Activated CD8-positive, alpha-beta memory T cell treated with anti-CD3 and anti-CD28 coated beads for 4 hours (primary cell): ENCODE measurements at regions not wholly inside any gene's neighbourhood (a gene's known extent, or its start where the extent isn't known, plus 50 kb on each side); places are given as distances from the start of the nearest gene placed in this dataset.
"Not testable (repeated sequence)": the region's sequence is repeated elsewhere in the genome, so short reads cannot be mapped to it uniquely, and the experiment has no call there.

Experiments
- DNase-seq, 2 donors: peaks; one replicate each; pipeline ENCODE4 v3.0.0-alpha.2; 2020; ENCODE audit warnings: low read depth in 2 of 2

GRCh38 chr6:22194188-22194921 lies 102.5 kb downstream of the PRL start:
- no peak for DNase-seq

DNA sequence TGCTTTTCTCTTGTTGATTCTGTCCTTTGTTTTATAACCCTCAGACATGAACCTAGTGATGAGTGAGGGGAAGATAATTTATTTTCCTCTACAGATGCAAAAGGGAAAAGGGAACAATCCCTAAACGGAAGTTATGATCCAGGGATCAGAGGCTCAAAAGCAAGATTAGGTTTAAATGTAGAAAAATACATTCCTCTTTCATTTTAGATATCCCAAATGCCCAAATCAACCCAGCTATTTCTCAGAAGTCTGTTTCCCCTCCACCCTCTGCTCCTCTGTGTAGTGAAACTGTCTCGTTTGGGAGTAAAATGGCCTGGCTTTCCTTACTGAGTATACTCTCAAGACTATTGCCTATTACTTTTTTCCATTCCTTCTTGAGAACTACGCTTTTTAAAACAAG lies 97.1 kb downstream of the PRL start:
- DNase-seq: no peak

DNA sequence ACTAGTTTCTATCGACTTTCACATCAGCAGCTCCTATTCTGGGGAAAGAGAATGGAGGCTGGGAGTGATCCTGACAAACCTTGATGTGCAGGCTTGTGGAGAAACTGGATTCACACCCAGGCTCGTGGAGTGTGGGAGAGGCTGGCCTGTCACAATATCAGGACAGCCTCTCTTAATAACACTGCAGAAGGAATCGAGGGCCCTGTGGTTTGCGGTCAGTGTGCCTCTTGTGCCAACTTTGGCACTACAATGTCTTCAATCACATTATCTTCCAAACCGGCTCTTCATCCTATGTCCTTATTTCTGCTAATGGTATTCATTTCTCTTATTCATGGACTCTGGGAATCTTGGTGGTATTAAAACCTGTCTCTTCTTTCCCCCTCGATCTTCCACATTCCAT lies 92.7 kb downstream of the PRL start:
- no peak for DNase-seq

DNA sequence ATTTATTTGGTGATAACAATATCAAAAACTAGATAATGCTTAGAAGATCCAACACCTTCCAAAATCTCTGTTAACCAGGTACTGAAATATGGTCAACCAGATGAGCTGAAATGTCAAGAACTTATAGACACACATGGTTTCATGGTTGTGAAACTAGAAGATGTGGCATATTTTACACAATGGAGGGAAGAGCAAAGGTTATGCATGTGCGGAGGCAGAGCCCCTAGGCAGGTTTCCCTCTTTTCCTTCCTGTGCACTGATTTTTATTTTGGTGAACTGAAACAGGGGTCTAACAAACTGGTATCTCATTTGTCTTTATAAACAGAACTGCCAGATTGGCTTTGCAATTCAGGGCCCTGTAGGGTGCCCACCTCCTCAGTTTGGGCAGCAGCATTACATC lies 91.6 kb downstream of the PRL start:
- DNase-seq: no peak

- DNase-seq: no peak
Observed at GRCh38 chr6:22206106-22206505, 90.7 kb downstream of the PRL start.

DNA sequence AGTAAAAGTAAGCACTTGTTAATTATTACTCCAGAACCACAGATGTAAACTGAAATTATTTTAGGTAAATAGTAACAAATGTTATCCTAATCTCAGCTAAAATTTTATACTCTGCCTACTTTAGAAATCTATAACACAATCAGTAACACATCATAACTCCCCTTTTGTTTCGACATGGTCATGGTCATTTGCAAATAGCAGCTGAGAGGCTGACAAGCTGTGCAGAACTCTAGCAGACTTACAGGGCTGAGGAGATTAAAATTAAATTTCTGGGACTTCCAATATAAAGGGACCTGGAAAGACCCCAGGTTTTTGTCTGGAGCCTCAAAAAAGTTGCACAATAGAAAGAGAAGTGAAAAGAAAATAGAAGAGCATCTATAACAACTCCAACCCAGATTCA lies 88.8 kb downstream of the PRL start:
- DNase-seq: no peak

DNA sequence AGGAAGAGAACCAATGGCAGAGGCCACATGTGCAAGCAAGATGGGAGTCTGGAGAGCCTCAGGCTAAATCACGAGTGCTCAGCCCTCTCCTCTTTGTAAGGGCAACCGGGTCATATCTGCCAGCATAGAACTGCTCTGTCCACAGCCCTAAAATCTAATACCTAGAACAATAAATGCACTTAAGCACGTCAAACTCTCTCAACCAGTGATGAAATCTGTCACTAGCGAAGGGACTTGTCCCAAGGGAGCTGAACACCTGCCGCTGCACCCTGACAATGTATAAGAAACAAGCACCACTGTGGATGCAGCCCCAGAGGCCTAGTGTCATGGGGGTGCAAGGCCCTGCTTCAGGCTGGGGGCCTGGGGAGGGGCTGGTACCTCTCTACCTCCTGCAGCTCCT lies 82.5 kb downstream of the PRL start:
- DNase-seq: no peak

DNA sequence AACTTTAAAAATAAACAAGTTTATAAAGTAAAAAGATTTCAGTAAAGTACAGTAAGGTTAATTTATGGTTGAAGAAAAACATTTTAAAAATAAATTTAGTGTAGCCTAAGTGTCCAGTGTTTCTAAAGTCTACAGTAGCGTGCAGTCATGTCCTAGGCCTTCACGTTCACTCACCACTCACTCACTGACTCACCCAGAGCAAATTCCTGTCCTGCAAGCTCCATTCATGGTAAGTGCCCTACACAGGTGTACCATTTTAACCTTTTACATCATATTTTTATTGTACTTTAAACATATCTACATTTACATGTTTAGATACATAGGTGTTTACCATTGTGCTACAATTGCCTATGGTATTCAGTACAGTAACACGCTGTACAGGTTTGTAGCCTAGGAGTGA lies 81.4 kb downstream of the PRL start:
- not testable (repeated sequence) for DNase-seq

GRCh38 chr6:22218410-22218809 lies 78.4 kb downstream of the PRL start:
- no peak for DNase-seq

- DNase-seq: no peak
Observed at GRCh38 chr6:22219925-22220324, 76.9 kb downstream of the PRL start.

DNA sequence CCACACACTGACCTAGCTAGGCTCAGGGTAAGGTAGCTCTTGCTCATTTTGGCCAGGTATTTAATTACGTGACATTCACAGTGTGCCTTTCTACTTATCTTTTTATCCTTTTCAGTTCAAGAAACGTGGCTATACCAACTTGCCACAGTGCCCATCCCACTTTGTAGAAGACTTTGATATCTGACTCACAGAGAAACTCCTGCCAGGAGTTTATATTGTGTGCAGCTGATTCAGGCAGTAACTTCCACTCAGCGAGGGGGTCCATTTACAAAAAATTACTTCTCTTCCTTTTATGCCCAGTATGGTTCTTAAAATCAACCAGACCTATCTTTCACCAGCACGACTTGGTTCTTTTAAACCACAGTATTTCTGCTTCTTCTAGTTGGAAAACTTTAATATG lies 75.6 kb downstream of the PRL start:
- DNase-seq: no peak

DNA sequence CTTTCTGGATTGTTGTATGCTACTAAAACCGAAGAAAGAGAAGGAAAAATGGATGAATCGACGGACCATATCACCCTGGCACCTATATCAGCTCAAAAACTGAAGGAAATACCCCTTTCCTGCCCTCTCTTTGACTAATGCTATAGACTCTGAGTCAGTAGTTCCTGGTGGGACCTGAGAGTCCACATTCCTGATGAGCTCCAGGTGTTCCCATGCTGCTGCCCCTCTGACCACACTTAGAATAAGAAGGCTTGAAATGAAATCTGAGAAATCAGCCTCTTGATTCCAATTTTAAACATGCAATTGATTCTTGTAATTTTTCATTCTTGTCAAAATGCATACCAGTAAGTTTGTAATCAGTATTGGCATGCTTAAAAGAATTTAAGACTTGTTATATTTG lies 75.2 kb downstream of the PRL start:
- no peak for DNase-seq

- no peak for DNase-seq
Observed at GRCh38 chr6:22222469-22222868, 74.4 kb downstream of the PRL start.

DNA sequence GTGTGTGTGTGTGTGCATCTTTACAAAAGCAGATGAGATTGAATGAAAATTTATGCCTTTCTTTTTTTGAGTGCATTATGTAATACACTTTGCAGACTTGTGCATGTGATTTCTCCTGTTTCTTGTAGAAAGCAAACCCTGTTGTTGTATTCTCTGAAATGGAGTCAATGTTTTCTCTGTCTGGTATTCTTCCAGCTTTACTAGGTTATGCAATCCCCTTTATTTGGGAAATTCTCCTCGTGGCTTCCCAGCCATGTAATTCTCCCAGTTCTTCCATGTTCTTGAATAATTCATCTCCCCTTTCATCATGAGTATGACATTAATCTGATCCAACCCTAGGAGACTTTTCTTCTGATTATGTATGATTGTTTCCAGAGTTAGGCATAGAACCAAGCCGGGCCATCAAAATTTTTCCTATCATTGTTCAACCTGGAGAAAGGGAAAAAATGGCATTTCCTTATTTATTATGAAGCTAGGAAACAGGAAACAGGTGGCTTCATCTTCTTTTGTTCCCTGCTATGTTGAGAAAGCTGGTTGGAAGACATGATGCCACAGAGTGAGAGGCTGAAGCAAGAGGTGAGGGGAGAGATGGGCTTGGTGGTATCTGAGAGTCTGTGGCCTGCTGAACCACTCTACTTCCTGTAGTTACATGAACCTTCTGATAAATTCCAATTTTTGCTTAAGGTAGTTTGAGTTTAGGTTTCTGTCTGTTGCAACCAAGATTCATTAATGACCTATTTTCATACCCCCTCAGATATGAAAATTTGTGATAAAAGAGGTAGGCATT lies 68.8 kb downstream of the PRL start:
- no peak for DNase-seq

DNA sequence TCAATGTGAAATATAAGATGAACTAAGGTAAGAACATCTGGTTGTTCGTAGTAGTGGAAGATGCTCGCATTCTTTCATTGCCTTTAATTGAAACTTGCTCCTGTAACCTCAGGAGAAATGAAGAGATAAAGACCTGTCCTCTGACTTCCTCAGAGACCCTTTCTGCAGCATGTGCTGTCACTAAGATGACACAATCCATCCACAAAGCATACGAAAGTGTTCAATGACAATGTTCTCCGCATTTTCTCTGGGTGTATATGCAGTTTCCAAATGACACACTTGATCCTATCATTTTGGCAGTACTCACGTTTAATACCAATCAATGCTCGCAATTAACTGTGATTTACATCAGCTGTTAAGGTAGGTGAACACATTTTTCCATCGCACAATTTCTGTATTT lies 65.8 kb downstream of the PRL start:
- no peak for DNase-seq

DNA sequence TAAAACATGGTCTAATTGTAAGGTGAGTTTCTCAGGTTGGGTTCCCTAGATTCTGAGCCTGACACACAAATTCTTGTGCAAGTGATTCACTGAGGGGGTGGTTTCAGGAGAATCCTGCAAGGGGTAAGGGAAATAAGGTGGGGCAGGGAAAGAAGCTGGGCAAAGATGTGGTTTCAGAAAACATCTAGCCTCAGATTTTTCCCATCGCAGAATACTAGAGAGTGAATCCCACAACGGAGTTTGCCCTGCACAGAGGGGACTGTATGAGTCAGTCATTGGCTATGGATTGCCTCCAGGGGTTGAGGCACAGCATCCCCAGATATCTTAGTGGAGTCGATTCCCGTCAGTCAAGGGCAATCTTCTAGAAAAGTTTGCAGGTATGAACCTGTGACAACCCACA lies 65.2 kb downstream of the PRL start:
- DNase-seq: no peak

- DNase-seq: no peak
Observed at GRCh38 chr6:22236626-22237414, 60.0 kb downstream of the PRL start.
